HepG2 (cell line): ENCODE measurements at regions not wholly inside any gene's neighbourhood (a gene's known extent, or its start where the extent isn't known, plus 50 kb on each side); places are given as distances from the start of the nearest gene placed in this dataset.

Experiments used
- ATAC-seq: fragments of 200-7000 bp; cut with Tn5 transposase; 3 replicates; pipeline ENCODE4 v1.9.1; 2020; ENCODE audit warnings: mild to moderate bottlenecking, moderate library complexity
- BruUV-seq: library from RNA; stranded (reverse); fragments of 400-500 nt; replicated peaks from 2 replicates; lab custom pipeline; 2021; lab: Mats Ljungman, UMichigan
- CTCF ChIA-PET: fragments of 300-600 bp; formaldehyde crosslinking; extraction: SDS; loops from one replicate; lab custom pipeline; 2021; ENCODE audit warnings: low total read pairs, inconsistent platforms, low intra/inter-chr PET ratio; lab: Yijun Ruan, JAX
- POLR2A ChIA-PET: fragments of 350-600 bp; sonication (Branson Sonifier 250); formaldehyde crosslinking; loops from one replicate; lab custom pipeline; 2020; ENCODE audit warnings: antibody characterized with exemption, inconsistent platforms; lab: Yijun Ruan, JAX
- DNase-seq: peaks from one replicate; pipeline ENCODE4 v3.0.0-alpha.2; 2015; ENCODE audit warnings: low spot score
- FAIRE-seq: peaks from 3 replicates; lab custom pipeline; 2011; peaks lifted over from hg19 to GRCh38; lab: Jason Lieb, UNC
- H2AFZ ChIP-seq: one replicate; pipeline ENCODE4 v1.6.1; 2011; ENCODE audit warnings: low read length, inconsistent platforms
- H3K27ac ChIP-seq: fragments of 300-600 bp; 3 replicates; pipeline ENCODE4 v1.8.0; 2011; ENCODE audit warnings: mixed run types, mild to moderate bottlenecking, mixed read lengths, low read length, inconsistent platforms; ENCODE audit not compliant: insufficient read depth; ENCODE audit errors: extremely low read length
- H3K27me3 ChIP-seq, 2 experiments: fragments of 200-600 bp in 1 of 2; 2 replicates in 1 of 2; 3 replicates in 1 of 2; pipeline versions ENCODE4 v1.6.0 to v1.8.0; 2011; ENCODE audit warnings: low read length in 2 of 2, mild to moderate bottlenecking in 2 of 2, moderate library complexity in 2 of 2, inconsistent platforms in 1 of 2; ENCODE audit not compliant: insufficient read depth in 2 of 2, control insufficient read depth in 1 of 2
- H3K36me3 ChIP-seq, 2 experiments: fragments of 200-600 bp in 1 of 2; replicated peaks in 1 of 2; 2 replicates in 1 of 2; 3 replicates in 1 of 2; pipeline versions ENCODE4 v1.5.1 to v1.8.0; 2011; ENCODE audit warnings: low read length in 2 of 2, inconsistent platforms in 1 of 2; ENCODE audit not compliant: insufficient read depth in 2 of 2, control insufficient read depth in 1 of 2
- H3K4me1 ChIP-seq: 2 replicates; pipeline ENCODE4 v1.5.1; 2012; ENCODE audit warnings: low read length, inconsistent platforms; ENCODE audit not compliant: insufficient read depth
- H3K4me2 ChIP-seq: 2 replicates; pipeline ENCODE4 v1.6.0; 2011; ENCODE audit warnings: low read depth, low read length, inconsistent platforms
- H3K4me3 ChIP-seq, 3 experiments: fragments of 200-600 bp in 1 of 3; sonication (generic), shearing (Covaris generic) in 1 of 3; replicated peaks in 1 of 3; 2 replicates each; pipeline ENCODE4 v1.5.1; 2011 to 2016; ENCODE audit warnings: low read length in 3 of 3, inconsistent platforms in 2 of 3, low read depth in 2 of 3, mild to moderate bottlenecking in 2 of 3, control low read depth in 1 of 3, mixed read lengths in 1 of 3; ENCODE audit not compliant: insufficient read depth in 1 of 3
- H3K79me2 ChIP-seq: one replicate; pipeline ENCODE4 v1.6.1; 2011; ENCODE audit warnings: low read length, inconsistent platforms; ENCODE audit not compliant: insufficient read depth
- H3K9ac ChIP-seq: 2 replicates; pipeline ENCODE4 v1.6.0; 2011; ENCODE audit warnings: mild to moderate bottlenecking, low read depth, low read length, inconsistent platforms; ENCODE audit not compliant: insufficient read depth
- H3K9me3 ChIP-seq: 2 replicates; pipeline ENCODE4 v1.5.1; 2012; ENCODE audit warnings: mild to moderate bottlenecking, low read length
- H4K20me1 ChIP-seq: 2 replicates; pipeline ENCODE4 v1.6.0; 2011; ENCODE audit warnings: inconsistent platforms, mild to moderate bottlenecking, low read length, moderate library complexity; ENCODE audit not compliant: insufficient read depth
- ARID4A ChIP-seq: sonication (generic); formaldehyde crosslinking; IDR thresholded peaks from 2 replicates; pipeline ENCODE4 v1.5.0; 2020; ENCODE audit warnings: mild to moderate bottlenecking, missing genetic modification reagents, borderline replicate concordance
- CENPX ChIP-seq: sonication (generic); formaldehyde crosslinking; IDR thresholded peaks from 2 replicates; pipeline ENCODE4 v1.9.0; 2021; ENCODE audit warnings: mild to moderate bottlenecking, missing genetic modification reagents, moderate library complexity
- CREB1 ChIP-seq, 2 experiments: fragments of 450-650 bp in 1 of 2; IDR thresholded peaks; 2 replicates each; pipeline ENCODE4 v1.6.1; 2016 to 2017; ENCODE audit warnings: control low read depth in 1 of 2, mild to moderate bottlenecking in 1 of 2, missing compliant biosample characterization in 1 of 2, missing genetic modification characterization in 1 of 2
- EZH2 ChIP-seq: conservative IDR thresholded peaks from 2 replicates; pipeline ENCODE4 v1.6.1; 2012; ENCODE audit warnings: mild to moderate bottlenecking, low read depth, low read length, moderate library complexity
- FOXO4 ChIP-seq: sonication (generic); formaldehyde crosslinking; conservative IDR thresholded peaks from 2 replicates; pipeline ENCODE4 v1.8.1; 2023; ENCODE audit warnings: missing genetic modification reagents
- HOXA5 ChIP-seq: sonication (generic); formaldehyde crosslinking; IDR thresholded peaks from 2 replicates; pipeline ENCODE4 v1.4.0; 2020; ENCODE audit warnings: missing genetic modification reagents
- HOXA9 ChIP-seq: sonication (generic); formaldehyde crosslinking; IDR thresholded peaks from 2 replicates; pipeline ENCODE4 v1.8.1; 2022; ENCODE audit warnings: missing genetic modification reagents, mild to moderate bottlenecking, moderate library complexity, borderline replicate concordance
- RFXANK ChIP-seq: IDR thresholded peaks from 2 replicates; pipeline ENCODE4 v1.6.1; 2016
- ZBED4 ChIP-seq: sonication (generic); formaldehyde crosslinking; IDR thresholded peaks from 2 replicates; pipeline ENCODE4 v1.4.0; 2020; ENCODE audit warnings: missing genetic modification reagents, borderline replicate concordance
- ZBTB1 ChIP-seq: sonication (generic); formaldehyde crosslinking; IDR thresholded peaks from 2 replicates; pipeline ENCODE4 v1.4.0; 2020; ENCODE audit warnings: missing genetic modification reagents, borderline replicate concordance
- ZFP37 ChIP-seq: sonication (generic); formaldehyde crosslinking; IDR thresholded peaks from 2 replicates; pipeline ENCODE4 v1.4.0; 2020; ENCODE audit warnings: missing genetic modification reagents, borderline replicate concordance
- ZNF207 ChIP-seq: fragments of 450-650 bp; IDR thresholded peaks from 2 replicates; pipeline ENCODE4 v1.6.1; 2016; ENCODE audit warnings: antibody characterized with exemption, borderline replicate concordance
- ZSCAN9 ChIP-seq: IDR thresholded peaks from 2 replicates; pipeline ENCODE4 v1.6.1; 2016; ENCODE audit warnings: borderline replicate concordance
- WGBS: methylation state at CpG from one replicate; pipeline ENCODE4 v1.1.6; 2017; ENCODE audit warnings: low lambda C conversion rate; 5-methylcytosine and 5-hydroxymethylcytosine counted together
- in situ Hi-C: cut with HindIII; loops from 2 replicates; pipeline ENCODE4 v1.10.0; 2017; ENCODE audit warnings: low pct_unique_long_range_greater_than_20kb; ENCODE audit not compliant: extremely low pct_ligation_motif_present
- intact Hi-C: fragments of 100-400 bp; cut with micrococcal nuclease; formaldehyde crosslinking; loops from one replicate; pipeline ENCODE4 v1.10.0; 2022; ENCODE audit not compliant: unreplicated experiment

GRCh38 chr7:86954971-86955370, 104.5 kb downstream of the ELAPOR2 start (continued):
- TF ChIP-seq ZBTB1 (CRISPR knock-in tag) (no peak), ZBED4 (CRISPR knock-in tag) (no peak)
- TF ChIP-seq, all 625 proteins: peak for 0

- Histone ChIP-seq H2AFZ (no peak overlapping the region), H3K36me3 (no peaks in the 10 kb centered on the region), H3K27me3 (no peaks in the 10 kb centered on the region), H3K4me3 (no peak overlapping the region), H3K9me3 (peaks cover under 1% of the 10 kb centered on the region; the same call in 1 of the 2 replicates), H3K4me2 (no peak overlapping the region), H3K79me2 (no peaks in the 10 kb centered on the region), H3K4me1 (peaks cover 12% of the 10 kb centered on the region), H3K27ac (no peak overlapping the region), H4K20me1 (no peaks in the 10 kb centered on the region), H3K9ac (no peak overlapping the region)
- ATAC-seq (no peak), DNase-seq (no peak), FAIRE-seq (no peak)
- WGBS: 44% methylated on average over 3 of the region's 3 CpGs
- intact Hi-C loops: no loop called here
- ChIA-PET POLR2A (no interaction called here), CTCF (no interaction called here)
- in situ Hi-C loops: no loop called here
- no TSS peak for BruUV-seq
- no peak for TF ChIP-seq ZNF207
- no peak for TF ChIP-seq ARID4A (CRISPR knock-in tag)
- TF ChIP-seq HOXA9 (CRISPR knock-in tag): no peak
- no peak for TF ChIP-seq CENPX (CRISPR knock-in tag)
- no peak for TF ChIP-seq ZBTB1 (CRISPR knock-in tag)
- no peak for TF ChIP-seq CREB1 (IDR thresholded peaks at IDR 0.05)
- TF ChIP-seq CREB1 (CRISPR knock-in tag; IDR thresholded peaks at IDR 0.05): no peak
- TF ChIP-seq RFXANK (CRISPR knock-in tag): no peak
- no peak for TF ChIP-seq FOXO4 (CRISPR knock-in tag)
- no peak for TF ChIP-seq ZFP37 (CRISPR knock-in tag)
- TF ChIP-seq HOXA5 (CRISPR knock-in tag): no peak
- no peak for TF ChIP-seq ZSCAN9
- TF ChIP-seq EZH2: no peak
Measured at GRCh38 chr7:86953653-86954336, 105.7 kb downstream of the ELAPOR2 start.
